HepG2 (cell line): ENCODE measurements at regions not wholly inside any gene's neighbourhood (a gene's known extent, or its start where the extent isn't known, plus 50 kb on each side); places are given as distances from the start of the nearest gene placed in this dataset.

Experiments
- ARID5B ChIP-seq: IDR thresholded peaks from 2 replicates; pipeline ENCODE4 v1.4.0; 2020; ENCODE audit warnings: mild to moderate bottlenecking, missing genetic modification reagents
- BATF2 ChIP-seq: sonication (generic); formaldehyde crosslinking; IDR thresholded peaks from 2 replicates; pipeline ENCODE4 v1.8.0; 2022; ENCODE audit warnings: mild to moderate bottlenecking, missing genetic modification reagents, moderate library complexity
- CBX2 ChIP-seq, 2 experiments: fragments of 200-600 bp in 1 of 2; sonication (generic); formaldehyde crosslinking in 1 of 2; IDR thresholded peaks; 2 replicates each; pipeline versions ENCODE4 v1.7.0 to v1.8.1; 2018 to 2022; ENCODE audit warnings: low read depth in 2 of 2, low read length in 1 of 2, mild to moderate bottlenecking in 1 of 2, missing genetic modification reagents in 1 of 2
- MATR3 ChIP-seq: sonication (generic); formaldehyde crosslinking; IDR thresholded peaks from 2 replicates; pipeline ENCODE4 v1.4.0; 2020; ENCODE audit warnings: missing genetic modification reagents
- NFAT5 ChIP-seq: sonication (generic); formaldehyde crosslinking; IDR thresholded peaks from 2 replicates; pipeline ENCODE4 v1.4.0; 2020; ENCODE audit warnings: missing genetic modification reagents
- SIN3B ChIP-seq: fragments of 150-350 bp; IDR thresholded peaks from 2 replicates; pipeline ENCODE4 v1.6.1; 2014; ENCODE audit warnings: low read length
- SOX5 ChIP-seq: IDR thresholded peaks from 2 replicates; pipeline ENCODE4 v1.6.1; 2016; ENCODE audit warnings: borderline replicate concordance
- THAP7 ChIP-seq: sonication (generic); formaldehyde crosslinking; IDR thresholded peaks from 2 replicates; pipeline ENCODE4 v1.8.1; 2023; ENCODE audit warnings: mild to moderate bottlenecking, missing genetic modification reagents
- ZBTB44 ChIP-seq: sonication (generic); formaldehyde crosslinking; IDR thresholded peaks from 2 replicates; pipeline ENCODE4 v1.4.0; 2020; ENCODE audit warnings: missing genetic modification reagents
- ZKSCAN5 ChIP-seq: sonication (generic); formaldehyde crosslinking; IDR thresholded peaks from 2 replicates; pipeline ENCODE4 v1.5.1; 2020; ENCODE audit warnings: mild to moderate bottlenecking, missing genetic modification reagents
- ZNF143 ChIP-seq: sonication (generic); formaldehyde crosslinking; IDR thresholded peaks from 2 replicates; pipeline ENCODE4 v1.4.0; 2020; ENCODE audit warnings: missing genetic modification reagents
- ZNF232 ChIP-seq: sonication (generic); formaldehyde crosslinking; IDR thresholded peaks from 2 replicates; pipeline ENCODE4 v1.4.0; 2020; ENCODE audit warnings: missing genetic modification reagents, borderline replicate concordance
- ZNF264 ChIP-seq: sonication (generic); formaldehyde crosslinking; IDR thresholded peaks from 2 replicates; pipeline ENCODE4 v1.4.0; 2020; ENCODE audit warnings: missing genetic modification reagents
- ZNF276 ChIP-seq: sonication (generic); formaldehyde crosslinking; IDR thresholded peaks from 2 replicates; pipeline ENCODE4 v1.4.0; 2020; ENCODE audit warnings: mild to moderate bottlenecking, low read depth, missing genetic modification reagents
- ZNF562 ChIP-seq: sonication (generic); formaldehyde crosslinking; IDR thresholded peaks from 2 replicates; pipeline ENCODE4 v1.8.0; 2022; ENCODE audit warnings: missing genetic modification reagents, borderline replicate concordance

- TF ChIP-seq ZBTB44 (no peak), ZKSCAN5 (CRISPR knock-in tag) (no peak), ZNF143 (no peak), CBX2 (IDR thresholded peaks at IDR 0.05; ENCODE audit: low read depth, low read length) (no peak), CBX2 (CRISPR knock-in tag; IDR thresholded peaks at IDR 0.05; ENCODE audit: low read depth) (no peak), ZNF276 (CRISPR knock-in tag) (no peak), BATF2 (CRISPR knock-in tag) (no peak), SOX5 (CRISPR knock-in tag) (no peak), THAP7 (0 out of 2 replicates have a peak, but pooled peaks have one; percentile 39), SIN3B (no peak), ZNF264 (CRISPR knock-in tag) (no peak), ZNF232 (no peak), NFAT5 (CRISPR knock-in tag) (no peak), MATR3 (CRISPR knock-in tag) (no peak), ARID5B (CRISPR knock-in tag) (no peak), ZNF562 (CRISPR knock-in tag) (no peak)
Observed at GRCh38 chr16:55257966-55258613, 65.9 kb upstream of the IRX6 start (continued).
